CD4-positive, alpha-beta T cell (primary cell): ENCODE measurements at regions not wholly inside any gene's neighbourhood (a gene's known extent, or its start where the extent isn't known, plus 50 kb on each side); places are given as distances from the start of the nearest gene placed in this dataset.

Experiments
- ATAC-seq: fragments of 200-7000 bp; cut with Tn5 transposase; one replicate; pipeline ENCODE4 v1.10.0; 2022; ENCODE audit warnings: mild to moderate bottlenecking; ENCODE audit not compliant: poor library complexity
- CTCF ChIA-PET: fragments of 350-600 bp; sonication (Branson Sonifier 250); formaldehyde crosslinking; loops from one replicate; lab custom pipeline; 2021; ENCODE audit warnings: antibody characterized with exemption, inconsistent platforms; lab: Charles Lee
- POLR2A ChIA-PET: fragments of 350-600 bp; sonication (Branson Sonifier 250); formaldehyde crosslinking; loops from one replicate; lab custom pipeline; 2021; ENCODE audit warnings: antibody characterized with exemption, inconsistent platforms; lab: Charles Lee
- DNase-seq, 14 experiments: peaks; one replicate each; pipeline ENCODE4 v3.0.0-alpha.2; 2013 to 2020; ENCODE audit warnings: mixed read lengths in 2 of 14
- H3K27ac ChIP-seq, 2 donors: one replicate each; pipeline versions ENCODE4 v1.5.1 to v1.7.0; 2013; ENCODE audit warnings: low read length in 2 of 2, low read depth in 1 of 2, mild to moderate bottlenecking in 1 of 2
- H3K27me3 ChIP-seq, 2 experiments: 1 replicate in 1 of 2; 2 replicates in 1 of 2; pipeline versions ENCODE4 v1.6.1 to v1.7.0; 2013; ENCODE audit warnings: low read length in 2 of 2, control low read depth in 1 of 2, mild to moderate bottlenecking in 1 of 2, moderate library complexity in 1 of 2; ENCODE audit not compliant: insufficient read depth in 2 of 2, control insufficient read depth in 1 of 2
- H3K36me3 ChIP-seq: one replicate; pipeline ENCODE4 v1.6.1; 2013; ENCODE audit warnings: low read length, control low read depth; ENCODE audit not compliant: insufficient read depth
- H3K4me1 ChIP-seq: one replicate; pipeline ENCODE4 v1.6.1; 2013; ENCODE audit warnings: low read length, control low read depth; ENCODE audit not compliant: insufficient read depth
- H3K4me3 ChIP-seq: one replicate; pipeline ENCODE4 v1.5.1; 2013; ENCODE audit warnings: mild to moderate bottlenecking, low read length, moderate library complexity
- H3K9me3 ChIP-seq, 2 experiments: 1 replicate in 1 of 2; 2 replicates in 1 of 2; pipeline versions ENCODE4 v1.6.1 to v1.7.0; 2013; ENCODE audit warnings: low read length in 2 of 2, mild to moderate bottlenecking in 2 of 2, control low read depth in 1 of 2, moderate library complexity in 1 of 2; ENCODE audit not compliant: control insufficient read depth in 1 of 2, insufficient read depth in 1 of 2
- H3K27ac Mint-ChIP-seq: one replicate; pipeline ENCODE4 v1.8.0; 2020; ENCODE audit warnings: mixed read lengths
- H3K27me3 Mint-ChIP-seq: one replicate; pipeline ENCODE4 v1.8.0; 2021; ENCODE audit warnings: mixed read lengths
- H3K36me3 Mint-ChIP-seq: one replicate; pipeline ENCODE4 v1.8.0; 2021; ENCODE audit warnings: low read depth, mixed read lengths
- H3K4me1 Mint-ChIP-seq: one replicate; pipeline ENCODE4 v1.8.0; 2021; ENCODE audit warnings: low read depth, mixed read lengths
- H3K4me3 Mint-ChIP-seq: one replicate; pipeline ENCODE4 v1.8.0; 2020; ENCODE audit warnings: mild to moderate bottlenecking, mixed read lengths
- H3K9me3 Mint-ChIP-seq: one replicate; pipeline ENCODE4 v1.8.0; 2020; ENCODE audit warnings: mixed read lengths
- intact Hi-C, 2 experiments: fragments of 100-400 bp; cut with DNase I in 1 of 2; cut with micrococcal nuclease in 1 of 2; formaldehyde crosslinking; loops; one replicate each; pipeline versions ENCODE4 v1.15.1 to v1.9.0; 2023 to 2025; cut with DNase I, micrococcal nuclease
- TF ChIP-seq, protein P1 (sequence below): fragments of 200-600 bp; IDR thresholded peaks from one replicate; pipeline ENCODE4 v1.8.0; 2022; ENCODE audit warnings: antibody characterized with exemption, mild to moderate bottlenecking

DNA sequence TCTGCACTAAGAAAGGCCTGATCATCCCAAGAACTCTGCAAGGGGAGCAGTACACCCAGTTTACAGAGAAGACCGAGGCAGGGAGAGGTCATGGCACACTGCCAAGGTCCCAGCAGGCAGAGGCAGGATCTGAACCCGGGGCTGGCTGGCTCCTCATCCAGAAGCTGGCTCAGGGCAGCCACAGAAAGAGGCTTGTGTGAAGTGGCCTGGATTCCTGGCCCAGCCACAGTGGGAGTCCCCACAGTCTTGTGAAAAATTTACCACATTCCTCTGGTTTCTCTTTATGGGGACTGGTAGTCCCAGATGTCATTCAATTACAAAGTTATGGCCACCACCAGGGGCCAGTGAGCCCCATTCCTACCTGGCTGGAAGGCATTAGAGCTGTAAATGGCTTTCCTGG lies 440.5 kb downstream of the MIAT start:
- no peak overlapping the region for H3K4me3 ChIP-seq
- TF ChIP-seq, protein P1, sequence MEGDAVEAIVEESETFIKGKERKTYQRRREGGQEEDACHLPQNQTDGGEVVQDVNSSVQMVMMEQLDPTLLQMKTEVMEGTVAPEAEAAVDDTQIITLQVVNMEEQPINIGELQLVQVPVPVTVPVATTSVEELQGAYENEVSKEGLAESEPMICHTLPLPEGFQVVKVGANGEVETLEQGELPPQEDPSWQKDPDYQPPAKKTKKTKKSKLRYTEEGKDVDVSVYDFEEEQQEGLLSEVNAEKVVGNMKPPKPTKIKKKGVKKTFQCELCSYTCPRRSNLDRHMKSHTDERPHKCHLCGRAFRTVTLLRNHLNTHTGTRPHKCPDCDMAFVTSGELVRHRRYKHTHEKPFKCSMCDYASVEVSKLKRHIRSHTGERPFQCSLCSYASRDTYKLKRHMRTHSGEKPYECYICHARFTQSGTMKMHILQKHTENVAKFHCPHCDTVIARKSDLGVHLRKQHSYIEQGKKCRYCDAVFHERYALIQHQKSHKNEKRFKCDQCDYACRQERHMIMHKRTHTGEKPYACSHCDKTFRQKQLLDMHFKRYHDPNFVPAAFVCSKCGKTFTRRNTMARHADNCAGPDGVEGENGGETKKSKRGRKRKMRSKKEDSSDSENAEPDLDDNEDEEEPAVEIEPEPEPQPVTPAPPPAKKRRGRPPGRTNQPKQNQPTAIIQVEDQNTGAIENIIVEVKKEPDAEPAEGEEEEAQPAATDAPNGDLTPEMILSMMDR = no peak
- intact Hi-C loops = loop anchor here in 1 of 2 experiments (10.0 kb wide), 1 partner anchor 83 kb away; no protein-coding TSS in a partner anchor
- no peak overlapping the region for H3K4me3 Mint-ChIP-seq
- peaks cover 0 to 12% of the 10 kb centered on the region in 2 experiments for H3K9me3 ChIP-seq
- ChIA-PET POLR2A (no interaction called here), CTCF (no interaction called here)
- no peak for ATAC-seq
- no peaks in the 10 kb centered on the region for H3K4me1 Mint-ChIP-seq
- no peak overlapping the region for H3K27ac Mint-ChIP-seq
- no peaks in the 10 kb centered on the region for H3K9me3 Mint-ChIP-seq
- DNase-seq = no peak
- peaks cover 64% of the 10 kb centered on the region for H3K27me3 Mint-ChIP-seq
- H3K27ac ChIP-seq = no peak overlapping the region
- H3K36me3 ChIP-seq = no peaks in the 10 kb centered on the region
- H3K36me3 Mint-ChIP-seq = no peaks in the 10 kb centered on the region
- peaks cover 11 to 21% of the 10 kb centered on the region in 2 experiments for H3K27me3 ChIP-seq
- H3K4me1 ChIP-seq = no peaks in the 10 kb centered on the region

DNA sequence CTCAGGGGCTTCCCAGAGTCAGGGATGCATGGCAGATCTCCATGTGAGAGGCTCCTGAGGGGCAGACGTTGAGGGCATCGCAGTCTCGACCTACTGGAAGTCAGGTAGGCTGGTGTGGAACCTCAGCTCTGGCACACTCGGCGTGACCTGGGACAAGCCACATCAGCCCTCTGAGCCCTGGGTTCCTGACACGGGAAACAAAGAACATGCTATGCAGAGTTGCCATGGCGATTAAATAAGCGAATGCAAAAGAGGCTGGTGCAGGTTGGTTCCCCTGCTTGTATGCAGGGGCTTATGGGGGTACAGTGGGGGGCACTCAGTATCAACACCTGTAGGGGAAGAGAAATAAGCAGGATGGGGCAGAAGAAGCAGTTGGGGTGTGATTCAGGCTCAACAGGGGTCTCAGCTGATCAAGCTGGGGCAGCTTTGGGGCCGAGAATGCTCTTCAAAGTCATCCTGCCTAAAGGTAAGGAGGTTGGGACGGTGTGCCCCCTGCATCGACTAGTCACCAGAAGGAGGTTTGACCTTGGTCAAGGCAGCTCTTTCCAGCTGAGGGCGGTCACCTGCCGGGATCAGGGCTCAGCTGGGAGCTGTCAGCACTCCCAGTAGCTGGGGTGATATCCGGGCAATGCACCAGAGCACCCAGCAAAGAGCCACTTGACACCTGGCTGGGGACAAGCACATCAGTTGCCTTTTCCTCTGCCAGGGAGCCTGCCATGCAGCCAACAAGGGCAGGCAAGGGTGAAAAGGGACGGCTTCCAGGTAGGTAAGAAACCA lies 442.7 kb downstream of the MIAT start:
- Mint-ChIP-seq H3K27me3 (peaks cover 74% of the 10 kb centered on the region), H3K36me3 (no peaks in the 10 kb centered on the region), H3K4me3 (no peak overlapping the region), H3K9me3 (no peaks in the 10 kb centered on the region), H3K27ac (no peak overlapping the region), H3K4me1 (no peaks in the 10 kb centered on the region)
- H3K27ac ChIP-seq = no peak overlapping the region
- H3K4me1 ChIP-seq = no peaks in the 10 kb centered on the region
- H3K36me3 ChIP-seq = no peaks in the 10 kb centered on the region
- TF ChIP-seq, protein P1 = no peak
- ChIA-PET CTCF (no interaction called here), POLR2A (no interaction called here)
- no peak overlapping the region for H3K4me3 ChIP-seq
- intact Hi-C loops = loop anchor here in 1 of 2 experiments (10.0 kb wide), 1 partner anchor 85 kb away; no protein-coding TSS in a partner anchor
- peaks cover 0 to 12% of the 10 kb centered on the region in 2 experiments for H3K9me3 ChIP-seq
- no peak for DNase-seq
- peaks cover 9 to 21% of the 10 kb centered on the region in 2 experiments for H3K27me3 ChIP-seq
- no peak for ATAC-seq

DNA sequence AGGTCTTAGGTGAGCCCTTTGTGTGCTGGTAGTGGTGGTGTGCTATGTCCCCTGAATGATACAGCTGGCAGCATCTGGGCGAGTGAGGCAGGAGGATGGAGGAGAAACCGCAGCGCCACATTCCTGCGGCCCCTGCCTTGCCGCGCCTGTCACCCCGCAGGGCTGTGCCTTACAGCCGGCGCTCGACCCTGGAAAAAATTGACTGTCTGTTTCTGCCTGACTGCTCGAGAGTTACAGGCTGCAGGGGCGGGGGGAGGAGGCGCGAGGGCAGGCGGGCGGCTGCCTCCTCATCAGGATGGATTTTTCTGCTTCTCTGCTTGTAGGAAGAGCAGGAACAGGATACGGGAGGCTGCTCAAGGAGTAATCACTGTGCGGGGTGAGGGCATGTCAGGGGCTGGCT lies 443.4 kb downstream of the MIAT start:
- H3K27me3 Mint-ChIP-seq = peaks cover 70% of the 10 kb centered on the region
- Histone ChIP-seq H3K9me3 (peaks cover 0 to 12% of the 10 kb centered on the region in 2 experiments), H3K27ac (no peak overlapping the region), H3K4me3 (no peak overlapping the region), H3K27me3 (peaks cover 9 to 21% of the 10 kb centered on the region in 2 experiments), H3K4me1 (no peaks in the 10 kb centered on the region), H3K36me3 (no peaks in the 10 kb centered on the region)
- no peak overlapping the region for H3K27ac Mint-ChIP-seq
- H3K4me3 Mint-ChIP-seq = no peak overlapping the region
- ChIA-PET CTCF (no interaction called here), POLR2A (no interaction called here)
- intact Hi-C loops = no loop called here
- no peak for DNase-seq
- no peak for ATAC-seq
- H3K9me3 Mint-ChIP-seq = no peaks in the 10 kb centered on the region
- TF ChIP-seq, protein P1 = no peak
- no peaks in the 10 kb centered on the region for H3K36me3 Mint-ChIP-seq
- H3K4me1 Mint-ChIP-seq = no peaks in the 10 kb centered on the region
